Epithelial cell of esophagus (primary cell): ENCODE measurements at regions not wholly inside any gene's neighbourhood (a gene's known extent, or its start where the extent isn't known, plus 50 kb on each side); places are given as distances from the start of the nearest gene placed in this dataset.

Experiments used
- DNase-seq: peaks from one replicate; pipeline ENCODE4 v3.0.0; 2010; ENCODE audit warnings: low read depth
- H3K4me3 ChIP-seq: 2 replicates; pipeline ENCODE4 v1.5.1; 2011; ENCODE audit warnings: mild to moderate bottlenecking, low read length, control low read depth
- CTCF ChIP-seq: IDR thresholded peaks from 2 replicates; pipeline ENCODE4 v1.5.1; 2011; ENCODE audit warnings: low read depth, mild to moderate bottlenecking, low read length, control low read depth, inconsistent platforms; ENCODE audit not compliant: insufficient read depth; ENCODE audit errors: missing control alignments

DNA sequence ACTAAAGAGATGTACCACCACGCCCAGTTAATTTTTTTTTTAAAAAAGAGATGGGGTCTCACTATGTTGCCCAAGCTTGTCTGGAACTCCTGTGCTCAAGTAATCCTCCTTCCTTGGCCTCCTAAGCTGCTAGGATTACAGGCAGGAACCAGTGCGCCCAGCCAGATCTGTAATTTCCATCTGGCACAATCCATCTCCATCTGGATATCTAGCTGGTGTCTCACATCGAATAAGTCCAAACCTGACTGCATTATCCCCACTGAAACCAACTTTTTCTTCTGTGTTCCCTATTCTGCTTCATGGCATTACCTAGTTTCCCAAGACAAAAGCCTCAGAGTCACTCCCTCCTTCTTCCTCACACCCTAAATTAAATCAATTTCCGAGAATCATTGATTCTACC lies 125.8 kb upstream of the TEX13C start:
- no peak for TF ChIP-seq CTCF
- H3K4me3 ChIP-seq, result no peak overlapping the region
- DNase-seq, result no peak

- TF ChIP-seq CTCF, result no peak
These were observed 121.1 kb upstream of the TEX13C start for GRCh38 chrX:125198546-125198945.

GRCh38 chrX:125202591-125203248 lies 117.0 kb upstream of the TEX13C start:
- TF ChIP-seq CTCF, result no peak
- no peak for DNase-seq
- no peak overlapping the region for H3K4me3 ChIP-seq

More at GRCh38 chrX:125198546-125198945, 121.1 kb upstream of the TEX13C start:
- DNase-seq, result no peak
- no peak overlapping the region for H3K4me3 ChIP-seq

DNA sequence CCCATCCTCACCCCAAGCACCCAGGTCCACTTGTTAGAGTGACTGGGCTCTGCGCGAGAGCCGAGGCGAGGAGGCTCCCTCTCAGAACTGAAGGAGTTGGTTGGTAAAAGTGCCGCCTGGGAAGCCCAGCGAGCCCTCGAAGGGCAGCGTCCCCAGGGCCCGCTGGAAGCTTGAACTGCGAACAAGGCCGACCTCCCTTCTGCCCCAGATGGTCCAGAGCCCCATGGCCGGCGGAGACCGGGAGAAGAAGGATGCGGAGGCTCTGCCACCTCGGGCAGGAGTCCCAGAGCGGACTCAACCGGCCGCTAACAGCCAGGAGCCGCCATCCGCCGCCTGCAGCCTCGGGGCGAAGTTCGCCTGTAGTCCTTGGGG lies 116.3 kb upstream of the TEX13C start:
- TF ChIP-seq CTCF, result no peak
- no peak overlapping the region for H3K4me3 ChIP-seq
- DNase-seq, result no peak

DNA sequence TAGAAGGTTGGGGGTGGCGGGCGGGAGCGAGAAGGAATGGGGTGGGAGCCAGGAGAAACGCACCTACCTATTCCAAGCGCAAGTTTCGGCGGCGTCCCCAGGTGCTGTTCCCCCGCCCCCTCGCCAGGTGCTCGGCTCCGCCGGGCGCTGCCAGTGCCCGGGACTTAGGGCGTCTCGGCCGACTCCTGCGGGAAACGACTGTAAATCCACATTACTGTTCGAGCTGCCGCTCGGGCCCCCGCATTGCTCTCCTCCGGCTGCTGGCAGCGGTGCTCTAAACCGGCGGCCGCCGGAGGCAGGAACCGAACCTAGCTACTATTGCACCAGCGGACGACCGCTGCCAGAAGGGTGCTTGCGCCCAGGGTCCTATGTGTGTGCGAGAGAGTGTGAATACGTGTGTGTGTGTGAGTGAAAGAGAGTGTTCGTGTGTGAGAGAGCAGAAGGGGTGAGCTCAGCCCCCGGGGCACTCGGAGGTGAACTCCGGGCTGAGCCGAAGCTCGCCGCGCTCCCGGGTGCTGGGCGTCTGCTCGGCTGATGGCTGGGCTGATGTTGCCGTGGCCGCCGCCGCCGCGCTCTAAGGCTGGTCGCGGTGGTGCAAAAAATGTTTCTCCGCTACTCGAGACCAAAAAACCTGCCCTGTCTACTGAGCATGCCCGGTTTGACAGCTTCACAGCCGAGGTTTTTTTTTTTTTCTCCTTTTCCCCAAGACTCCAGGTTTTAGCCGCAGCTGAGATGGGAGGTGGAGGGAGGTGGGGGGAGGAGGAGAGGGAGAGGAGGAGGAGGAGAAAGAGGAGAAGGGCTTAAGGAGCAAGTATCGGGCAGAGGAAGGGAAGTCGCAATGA lies 115.7 kb upstream of the TEX13C start:
- peak overlapping the region; percentile 38 for H3K4me3 ChIP-seq
- peak; percentile 25 for DNase-seq
- TF ChIP-seq CTCF, result no peak

GRCh38 chrX:125204681-125205132 lies 115.0 kb upstream of the TEX13C start:
- no peak for DNase-seq
- TF ChIP-seq CTCF, result no peak
- H3K4me3 ChIP-seq, result peak overlapping the region; percentile 38
